WERI-Rb-1 (cell line): ENCODE measurements at regions not wholly inside any gene's neighbourhood (a gene's known extent, or its start where the extent isn't known, plus 50 kb on each side); places are given as distances from the start of the nearest gene placed in this dataset.

ENCODE experiments used
- DNase-seq: peaks from one replicate; pipeline ENCODE4 v3.0.0-alpha.2; 2020
- H3K27ac ChIP-seq: fragments of 250-450 bp; sonication (Bioruptor Pico); 2 replicates; pipeline ENCODE4 v1.5.1; 2020; ENCODE audit warnings: mild to moderate bottlenecking, moderate library complexity
- H3K27me3 ChIP-seq: fragments of 250-450 bp; sonication (Bioruptor Pico); 2 replicates; pipeline ENCODE4 v1.5.1; 2021; ENCODE audit warnings: mild to moderate bottlenecking, low read depth, moderate library complexity; ENCODE audit not compliant: insufficient read depth, severe bottlenecking
- H3K36me3 ChIP-seq: fragments of 250-450 bp; sonication (Bioruptor Pico); 2 replicates; pipeline ENCODE4 v1.5.1; 2020; ENCODE audit warnings: mild to moderate bottlenecking, moderate library complexity
- H3K4me3 ChIP-seq: 2 replicates; pipeline ENCODE4 v1.5.1; 2011; ENCODE audit warnings: low read depth, mild to moderate bottlenecking, control low read depth, low read length
- H3K9me3 ChIP-seq: fragments of 250-450 bp; sonication (Bioruptor Pico); 2 replicates; pipeline ENCODE4 v1.5.1; 2021; ENCODE audit warnings: mild to moderate bottlenecking, moderate library complexity; ENCODE audit not compliant: severe bottlenecking
- TF ChIP-seq, protein P1 (sequence below): IDR thresholded peaks from 2 replicates; pipeline ENCODE4 v1.5.1; 2011; ENCODE audit warnings: low read depth, mild to moderate bottlenecking, control low read depth, inconsistent platforms, low read length

DNA sequence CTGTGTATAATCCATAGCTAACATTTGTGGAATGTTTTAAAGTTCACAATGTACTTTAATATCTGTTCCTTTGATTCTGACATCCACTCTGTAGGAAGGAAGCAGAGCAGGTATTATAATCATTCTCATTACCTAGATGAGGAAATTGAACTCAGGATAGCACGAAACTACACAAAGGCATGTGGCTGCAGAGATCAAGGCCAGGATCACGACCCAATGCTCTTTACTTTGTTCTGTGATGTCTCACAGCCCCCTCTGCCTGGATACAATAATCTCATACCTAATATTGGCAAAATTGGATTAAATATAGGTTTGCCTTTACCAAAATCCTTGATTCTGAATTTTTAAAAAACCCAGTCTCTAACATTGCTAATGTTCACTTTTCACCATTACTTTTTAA, 298.0 kb upstream of the KITLG start:
- Histone ChIP-seq H3K36me3 (no peaks in the 10 kb centered on the region), H3K9me3 (no peaks in the 10 kb centered on the region), H3K4me3 (no peak overlapping the region), H3K27ac (no peak overlapping the region), H3K27me3 (peaks cover 3% of the 10 kb centered on the region)
- TF ChIP-seq, protein P1, sequence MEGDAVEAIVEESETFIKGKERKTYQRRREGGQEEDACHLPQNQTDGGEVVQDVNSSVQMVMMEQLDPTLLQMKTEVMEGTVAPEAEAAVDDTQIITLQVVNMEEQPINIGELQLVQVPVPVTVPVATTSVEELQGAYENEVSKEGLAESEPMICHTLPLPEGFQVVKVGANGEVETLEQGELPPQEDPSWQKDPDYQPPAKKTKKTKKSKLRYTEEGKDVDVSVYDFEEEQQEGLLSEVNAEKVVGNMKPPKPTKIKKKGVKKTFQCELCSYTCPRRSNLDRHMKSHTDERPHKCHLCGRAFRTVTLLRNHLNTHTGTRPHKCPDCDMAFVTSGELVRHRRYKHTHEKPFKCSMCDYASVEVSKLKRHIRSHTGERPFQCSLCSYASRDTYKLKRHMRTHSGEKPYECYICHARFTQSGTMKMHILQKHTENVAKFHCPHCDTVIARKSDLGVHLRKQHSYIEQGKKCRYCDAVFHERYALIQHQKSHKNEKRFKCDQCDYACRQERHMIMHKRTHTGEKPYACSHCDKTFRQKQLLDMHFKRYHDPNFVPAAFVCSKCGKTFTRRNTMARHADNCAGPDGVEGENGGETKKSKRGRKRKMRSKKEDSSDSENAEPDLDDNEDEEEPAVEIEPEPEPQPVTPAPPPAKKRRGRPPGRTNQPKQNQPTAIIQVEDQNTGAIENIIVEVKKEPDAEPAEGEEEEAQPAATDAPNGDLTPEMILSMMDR, result no peak
- DNase-seq, result no peak

DNA sequence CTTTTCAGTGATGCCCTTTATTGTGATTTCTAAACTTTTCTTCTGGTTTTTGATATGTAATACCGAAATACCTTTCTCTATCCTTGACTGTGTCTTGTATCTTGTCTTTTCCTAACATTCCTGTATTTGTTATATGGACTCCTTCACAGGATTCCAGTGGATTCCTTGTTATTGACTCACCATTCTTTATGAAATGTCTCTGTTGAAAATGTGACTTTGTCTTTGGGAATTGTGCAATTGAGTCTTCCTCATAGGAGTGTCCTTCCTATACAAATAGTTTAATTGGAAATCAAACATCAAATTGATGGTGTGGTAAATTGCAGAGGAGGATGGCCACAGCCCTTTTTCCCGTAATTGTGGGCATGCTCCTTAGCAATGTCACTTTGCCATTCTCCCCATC, 296.6 kb upstream of the KITLG start:
- H3K9me3 ChIP-seq, result no peaks in the 10 kb centered on the region
- no peak overlapping the region for H3K4me3 ChIP-seq
- no peak for DNase-seq
- no peak overlapping the region for H3K27ac ChIP-seq
- H3K27me3 ChIP-seq, result peaks cover 3% of the 10 kb centered on the region
- TF ChIP-seq, protein P1, result no peak
- H3K36me3 ChIP-seq, result no peaks in the 10 kb centered on the region

DNA sequence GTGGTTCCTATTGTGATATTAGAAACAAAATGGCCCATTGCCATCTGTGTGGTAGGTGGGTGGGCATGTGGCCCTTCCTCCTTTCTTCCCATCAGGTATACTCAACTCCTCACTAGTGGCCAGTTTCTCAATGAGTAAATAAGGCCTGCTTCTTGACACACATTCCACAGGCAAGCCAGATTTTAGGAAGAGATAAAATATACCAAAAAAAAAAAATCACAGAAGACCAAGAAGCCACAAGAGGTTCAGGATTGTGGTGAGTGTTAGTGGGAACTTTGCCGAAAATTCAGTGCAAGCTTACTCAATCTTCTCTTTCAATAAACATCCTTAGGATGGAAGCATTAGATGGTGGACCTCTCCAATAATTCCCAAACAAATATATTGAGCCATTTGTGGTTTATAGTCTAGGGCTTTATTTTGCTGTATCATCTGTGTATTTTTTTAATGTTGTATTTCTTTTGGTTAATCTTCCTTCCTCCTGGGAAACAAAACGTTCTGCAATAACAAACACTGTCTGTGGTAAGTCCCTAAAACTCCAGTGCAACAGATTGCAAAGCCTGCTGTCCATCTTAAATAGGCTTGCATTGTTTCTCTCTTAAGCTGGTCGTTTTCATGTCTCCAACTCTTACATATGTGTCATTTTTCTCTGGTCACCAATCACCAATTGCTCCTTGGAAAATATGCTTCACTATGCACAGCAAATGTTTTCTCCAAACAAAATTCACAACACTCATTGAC, 289.9 kb upstream of the KITLG start:
- H3K27me3 ChIP-seq, result no peaks in the 10 kb centered on the region
- no peak overlapping the region for H3K4me3 ChIP-seq
- no peaks in the 10 kb centered on the region for H3K9me3 ChIP-seq
- H3K27ac ChIP-seq, result no peak overlapping the region
- no peak for DNase-seq
- H3K36me3 ChIP-seq, result no peaks in the 10 kb centered on the region
- TF ChIP-seq, protein P1, result no peak

DNA sequence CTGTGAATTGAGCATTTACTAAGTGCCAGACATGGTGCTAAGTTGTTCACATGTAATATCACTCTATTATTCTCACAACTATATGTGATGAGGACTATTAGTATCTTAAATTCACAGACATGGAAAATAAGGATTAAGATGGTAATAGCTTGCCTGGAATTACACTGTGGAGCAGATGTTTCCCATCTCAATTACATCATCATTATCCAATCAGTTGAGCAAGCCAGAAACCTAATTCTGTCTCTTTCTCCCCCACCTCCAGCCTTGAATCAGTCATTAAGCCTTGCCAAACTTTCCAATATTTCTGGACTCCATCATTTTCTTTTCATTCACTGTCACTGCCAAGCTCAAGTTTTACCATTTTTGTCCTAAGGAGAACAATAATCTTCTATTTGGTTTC, 287.8 kb upstream of the KITLG start:
- no peak for DNase-seq
- Histone ChIP-seq H3K36me3 (no peaks in the 10 kb centered on the region), H3K9me3 (no peaks in the 10 kb centered on the region), H3K27me3 (no peaks in the 10 kb centered on the region), H3K27ac (no peak overlapping the region), H3K4me3 (no peak overlapping the region)
- TF ChIP-seq, protein P1, result no peak

DNA sequence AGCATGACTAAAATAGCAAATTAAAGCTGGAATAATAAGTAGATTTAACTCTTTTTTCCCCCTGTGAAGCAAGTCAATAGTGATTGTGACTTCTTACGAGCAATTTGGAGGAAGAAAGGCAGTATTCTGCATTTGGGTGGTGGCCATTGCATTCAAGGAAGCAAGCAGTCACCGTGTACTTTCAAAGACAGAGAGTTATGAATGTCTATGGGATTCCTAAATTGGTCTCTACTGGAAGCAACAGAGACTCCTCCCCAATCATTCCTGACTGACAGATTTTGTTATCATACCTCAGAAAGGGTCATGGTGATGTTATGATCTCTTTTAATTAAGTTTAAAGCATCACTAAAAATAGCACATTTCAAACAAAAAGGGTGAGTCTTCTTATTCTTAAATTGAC, 287.2 kb upstream of the KITLG start:
- no peak overlapping the region for H3K4me3 ChIP-seq
- no peak overlapping the region for H3K27ac ChIP-seq
- TF ChIP-seq, protein P1, result no peak
- no peaks in the 10 kb centered on the region for H3K9me3 ChIP-seq
- no peaks in the 10 kb centered on the region for H3K36me3 ChIP-seq
- no peaks in the 10 kb centered on the region for H3K27me3 ChIP-seq
- DNase-seq, result no peak

DNA sequence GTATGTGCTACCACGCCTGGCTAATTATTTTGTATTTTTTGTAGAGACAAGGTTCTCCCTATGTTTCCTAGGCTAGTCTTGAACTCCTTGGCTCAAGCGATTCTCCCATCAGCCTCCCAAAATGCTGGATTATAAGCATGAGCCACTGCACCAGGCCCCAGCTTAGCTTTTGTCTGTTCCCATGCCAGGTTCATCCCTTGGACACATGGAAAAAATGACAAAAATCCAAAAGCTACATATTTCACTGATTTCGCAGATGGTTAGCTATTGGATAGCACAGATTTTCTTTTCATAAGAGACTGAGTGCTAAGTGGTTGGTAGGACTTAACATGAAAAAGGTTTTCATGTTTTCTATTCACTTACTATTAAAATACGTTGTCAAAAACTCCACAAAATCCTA, 286.6 kb upstream of the KITLG start:
- H3K27ac ChIP-seq, result no peak overlapping the region
- no peaks in the 10 kb centered on the region for H3K27me3 ChIP-seq
- no peaks in the 10 kb centered on the region for H3K9me3 ChIP-seq
- no peak for DNase-seq
- TF ChIP-seq, protein P1, result no peak
- H3K4me3 ChIP-seq, result no peak overlapping the region
- H3K36me3 ChIP-seq, result no peaks in the 10 kb centered on the region
